ENCODE measurements at regions not wholly inside any gene's neighbourhood (a gene's known extent, or its start where the extent isn't known, plus 50 kb on each side); places are given as distances from the start of the nearest gene placed in this dataset.

- no peak for TF ChIP-seq CTCF (IDR thresholded peaks at IDR 0.05; ENCODE audit: unreplicated experiment)
- Mint-ChIP-seq H3K4me3 (ENCODE audit: unreplicated experiment) (no peak overlapping the region), H3K27ac (ENCODE audit: unreplicated experiment) (no peak overlapping the region), H3K9me3 (ENCODE audit: unreplicated experiment) (peaks cover 4% of the 10 kb centered on the region), H3K4me1 (ENCODE audit: unreplicated experiment) (peaks cover 7% of the 10 kb centered on the region), H3K36me3 (ENCODE audit: low read depth, unreplicated experiment) (peaks cover 4% of the 10 kb centered on the region), H3K27me3 (ENCODE audit: unreplicated experiment) (peaks cover 3% of the 10 kb centered on the region)
- DNase-seq (ENCODE audit: low spot score), result no peak
Observed at GRCh38 chr16:47938272-47938671, 217.5 kb downstream of the ABCC12 start.

GRCh38 chr16:47928008-47928407 is 227.8 kb downstream of the ABCC12 start:
- H3K9me3 Mint-ChIP-seq (ENCODE audit: unreplicated experiment), result no peaks in the 10 kb centered on the region
- no peaks in the 10 kb centered on the region for H3K27me3 Mint-ChIP-seq (ENCODE audit: unreplicated experiment)
- H3K36me3 Mint-ChIP-seq (ENCODE audit: low read depth, unreplicated experiment), result peaks cover 2% of the 10 kb centered on the region
- H3K4me3 Mint-ChIP-seq (ENCODE audit: unreplicated experiment), result no peak overlapping the region
- no peak overlapping the region for H3K27ac Mint-ChIP-seq (ENCODE audit: unreplicated experiment)
- DNase-seq (ENCODE audit: low spot score), result no peak
- H3K4me1 Mint-ChIP-seq (ENCODE audit: unreplicated experiment), result no peaks in the 10 kb centered on the region
- TF ChIP-seq CTCF (IDR thresholded peaks at IDR 0.05; ENCODE audit: unreplicated experiment), result no peak

- Mint-ChIP-seq H3K4me3 (ENCODE audit: unreplicated experiment) (no peak overlapping the region), H3K27ac (ENCODE audit: unreplicated experiment) (no peak overlapping the region), H3K27me3 (ENCODE audit: unreplicated experiment) (no peaks in the 10 kb centered on the region), H3K4me1 (ENCODE audit: unreplicated experiment) (no peaks in the 10 kb centered on the region), H3K36me3 (ENCODE audit: low read depth, unreplicated experiment) (no peaks in the 10 kb centered on the region), H3K9me3 (ENCODE audit: unreplicated experiment) (no peaks in the 10 kb centered on the region)
- no peak for TF ChIP-seq CTCF (IDR thresholded peaks at IDR 0.05; ENCODE audit: unreplicated experiment)
- DNase-seq (ENCODE audit: low spot score), result no peak
Observed at GRCh38 chr16:47927330-47927729, 228.5 kb downstream of the ABCC12 start.

GRCh38 chr16:47925811-47926460 is 229.9 kb downstream of the ABCC12 start:
- H3K27me3 Mint-ChIP-seq (ENCODE audit: unreplicated experiment), result no peaks in the 10 kb centered on the region
- H3K9me3 Mint-ChIP-seq (ENCODE audit: unreplicated experiment), result no peaks in the 10 kb centered on the region

More at GRCh38 chr16:47925811-47926460, 229.9 kb downstream of the ABCC12 start:
- H3K4me1 Mint-ChIP-seq (ENCODE audit: unreplicated experiment), result no peaks in the 10 kb centered on the region
- H3K36me3 Mint-ChIP-seq (ENCODE audit: low read depth, unreplicated experiment), result no peaks in the 10 kb centered on the region
- no peak overlapping the region for H3K27ac Mint-ChIP-seq (ENCODE audit: unreplicated experiment)
- H3K4me3 Mint-ChIP-seq (ENCODE audit: unreplicated experiment), result no peak overlapping the region
- no peak for DNase-seq (ENCODE audit: low spot score)
- no peak for TF ChIP-seq CTCF (IDR thresholded peaks at IDR 0.05; ENCODE audit: unreplicated experiment)
